ENCODE measurements at regions not wholly inside any gene's neighbourhood (a gene's known extent, or its start where the extent isn't known, plus 50 kb on each side); places are given as distances from the start of the nearest gene placed in this dataset.

DNA sequence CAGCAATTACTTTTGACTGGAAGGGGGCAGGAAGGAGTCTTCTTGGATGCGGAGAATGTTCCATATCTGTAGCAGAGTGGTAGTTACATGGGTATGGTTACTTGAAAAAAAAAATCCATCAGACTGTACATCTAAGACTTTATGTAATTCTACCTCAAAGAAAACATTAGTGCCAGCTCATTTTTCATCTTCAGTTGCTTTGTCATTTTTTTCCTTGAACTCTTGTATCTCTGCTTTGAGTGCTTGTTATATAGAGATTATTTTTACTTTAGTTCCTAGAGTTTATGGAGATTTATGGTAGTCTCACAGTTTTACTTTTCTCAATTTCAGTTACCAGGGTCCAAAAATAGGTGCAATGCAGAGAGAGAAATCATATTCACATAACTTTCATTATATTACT, 60.0 kb upstream of the ITSN2 start:
- TF ChIP-seq, protein P1, sequence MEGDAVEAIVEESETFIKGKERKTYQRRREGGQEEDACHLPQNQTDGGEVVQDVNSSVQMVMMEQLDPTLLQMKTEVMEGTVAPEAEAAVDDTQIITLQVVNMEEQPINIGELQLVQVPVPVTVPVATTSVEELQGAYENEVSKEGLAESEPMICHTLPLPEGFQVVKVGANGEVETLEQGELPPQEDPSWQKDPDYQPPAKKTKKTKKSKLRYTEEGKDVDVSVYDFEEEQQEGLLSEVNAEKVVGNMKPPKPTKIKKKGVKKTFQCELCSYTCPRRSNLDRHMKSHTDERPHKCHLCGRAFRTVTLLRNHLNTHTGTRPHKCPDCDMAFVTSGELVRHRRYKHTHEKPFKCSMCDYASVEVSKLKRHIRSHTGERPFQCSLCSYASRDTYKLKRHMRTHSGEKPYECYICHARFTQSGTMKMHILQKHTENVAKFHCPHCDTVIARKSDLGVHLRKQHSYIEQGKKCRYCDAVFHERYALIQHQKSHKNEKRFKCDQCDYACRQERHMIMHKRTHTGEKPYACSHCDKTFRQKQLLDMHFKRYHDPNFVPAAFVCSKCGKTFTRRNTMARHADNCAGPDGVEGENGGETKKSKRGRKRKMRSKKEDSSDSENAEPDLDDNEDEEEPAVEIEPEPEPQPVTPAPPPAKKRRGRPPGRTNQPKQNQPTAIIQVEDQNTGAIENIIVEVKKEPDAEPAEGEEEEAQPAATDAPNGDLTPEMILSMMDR (IDR thresholded peaks at IDR 0.05): no peak
- no peak for TF ChIP-seq POLR2A (IDR thresholded peaks at IDR 0.05)

Data from testis (tissue), 2 donors.